ENCODE measurements at regions not wholly inside any gene's neighbourhood (a gene's known extent, or its start where the extent isn't known, plus 50 kb on each side); places are given as distances from the start of the nearest gene placed in this dataset.
"Not testable (repeated sequence)": the region's sequence is repeated elsewhere in the genome, so short reads cannot be mapped to it uniquely, and the experiment has no call there.

- DNase-seq = no peak
Observed at GRCh38 chr6:50961611-50962010, 142.9 kb downstream of the TFAP2B start.

GRCh38 chr6:50962213-50962759 lies 143.6 kb downstream of the TFAP2B start:
- DNase-seq = no peak

GRCh38 chr6:50963952-50964351 lies 145.3 kb downstream of the TFAP2B start:
- DNase-seq = no peak

- no peak for DNase-seq
Observed at GRCh38 chr6:50965495-50965894, 146.8 kb downstream of the TFAP2B start.

GRCh38 chr6:50966532-50966931 lies 147.9 kb downstream of the TFAP2B start:
- no peak for DNase-seq

- DNase-seq = no peak
Observed at GRCh38 chr6:50966986-50967385, 148.3 kb downstream of the TFAP2B start.

- not testable (repeated sequence) for DNase-seq
Observed at GRCh38 chr6:50968246-50968645, 149.6 kb downstream of the TFAP2B start.

GRCh38 chr6:50970908-50971307 lies 152.2 kb downstream of the TFAP2B start:
- no peak for DNase-seq

- no peak for DNase-seq
Observed at GRCh38 chr6:50973464-50973863, 154.8 kb downstream of the TFAP2B start.

- DNase-seq = no peak
Observed at GRCh38 chr6:50974319-50974718, 155.6 kb downstream of the TFAP2B start.

- no peak for DNase-seq
Observed at GRCh38 chr6:50975216-50975615, 156.5 kb downstream of the TFAP2B start.

- no peak for DNase-seq
Observed at GRCh38 chr6:50976907-50977306, 158.2 kb downstream of the TFAP2B start.

GRCh38 chr6:50977796-50978195 lies 159.1 kb downstream of the TFAP2B start:
- DNase-seq = no peak

GRCh38 chr6:50978380-50979170 lies 159.9 kb downstream of the TFAP2B start:
- no peak for DNase-seq

GRCh38 chr6:50979171-50979525 lies 160.5 kb downstream of the TFAP2B start:
- no peak for DNase-seq

GRCh38 chr6:50984135-50984534 lies 165.5 kb downstream of the TFAP2B start:
- no peak for DNase-seq

- DNase-seq = no peak
Observed at GRCh38 chr6:50986319-50986718, 167.6 kb downstream of the TFAP2B start.

- no peak for DNase-seq
Observed at GRCh38 chr6:50989123-50989522, 170.5 kb downstream of the TFAP2B start.

GRCh38 chr6:50990750-50991446 lies 172.2 kb downstream of the TFAP2B start:
- no peak for DNase-seq

- DNase-seq = no peak
Observed at GRCh38 chr6:50992232-50992631, 173.6 kb downstream of the TFAP2B start.

GRCh38 chr6:50992704-50993625 lies 174.3 kb downstream of the TFAP2B start:
- no peak for DNase-seq

All from right lung (tissue), 2 donors.